Uterus (tissue), 3 donors: ENCODE measurements at regions not wholly inside any gene's neighbourhood (a gene's known extent, or its start where the extent isn't known, plus 50 kb on each side); places are given as distances from the start of the nearest gene placed in this dataset.
A peak's percentile ranks its signal among the peaks of the same experiment; 100 is the strongest.

ENCODE experiments used
- DNase-seq, 2 donors: peaks; one replicate each; pipeline ENCODE4 v3.0.0-alpha.2; 2019 to 2020
- H3K27ac ChIP-seq, 2 donors: fragments of 200-600 bp; sonication (generic); 1 replicate in 1 of 2; 2 replicates in 1 of 2; pipeline ENCODE4 v1.5.1; 2016 to 2018
- H3K27me3 ChIP-seq, 2 donors: fragments of 200-600 bp; sonication (generic); one replicate each; pipeline ENCODE4 v1.5.1; 2018 to 2019; ENCODE audit warnings: control low read depth in 1 of 2
- H3K36me3 ChIP-seq, 2 donors: fragments of 200-600 bp; sonication (generic); one replicate each; pipeline ENCODE4 v1.5.1; 2019; ENCODE audit warnings: control low read depth in 1 of 2
- H3K4me1 ChIP-seq, 2 donors: fragments of 200-600 bp; sonication (generic); one replicate each; pipeline ENCODE4 v1.5.1; 2018 to 2019; ENCODE audit warnings: control low read depth in 1 of 2
- H3K4me3 ChIP-seq, 2 donors: fragments of 200-600 bp; sonication (generic); 1 replicate in 1 of 2; 2 replicates in 1 of 2; pipeline ENCODE4 v1.5.1; 2018 to 2019; ENCODE audit warnings: mild to moderate bottlenecking in 1 of 2
- H3K9me3 ChIP-seq, 2 donors: fragments of 200-600 bp; sonication (generic); one replicate each; pipeline ENCODE4 v1.5.1; 2019; ENCODE audit warnings: control low read depth in 1 of 2
- POLR2A ChIP-seq, 2 donors: fragments of 450-650 bp; IDR thresholded peaks; one replicate each; pipeline ENCODE4 v1.6.1; 2016; ENCODE audit warnings: antibody characterized with exemption in 2 of 2, mild to moderate bottlenecking in 1 of 2, moderate library complexity in 1 of 2
- intact Hi-C: fragments of 100-400 bp; cut with DNase I; formaldehyde crosslinking; loops from one replicate; pipeline ENCODE4 v1.15.1; 2023; ENCODE audit warnings: low total_unique reads
- TF ChIP-seq, protein P1 (sequence below), 4 experiments: fragments of 200-600 bp in 2 of 4; fragments of 450-650 bp in 2 of 4; sonication (generic) in 2 of 4; IDR thresholded peaks; one replicate each; pipeline ENCODE4 v1.5.1; 2016 to 2019; ENCODE audit warnings: antibody characterized with exemption in 4 of 4, mild to moderate bottlenecking in 2 of 4, moderate library complexity in 1 of 4
- donor health status: DM: yes; HTN: yes; CAD: no.

DNA sequence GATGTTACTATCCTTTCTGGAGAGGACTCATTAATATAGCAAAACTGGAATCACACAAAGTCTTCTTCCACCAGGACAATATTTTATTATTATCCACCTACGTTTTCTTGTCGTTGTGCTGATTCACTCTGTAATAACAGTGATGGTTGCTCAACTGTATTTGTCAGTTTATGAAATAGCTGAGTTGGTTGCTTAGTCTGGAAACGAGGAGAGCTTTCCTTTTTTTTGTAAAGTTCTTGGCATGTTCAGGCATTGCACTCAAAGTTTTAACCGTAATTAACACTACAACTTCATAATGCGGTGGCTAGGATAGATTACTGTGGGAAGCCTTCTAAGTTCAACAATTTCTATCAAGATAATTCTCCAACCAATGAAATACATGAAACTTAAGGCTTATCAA is 131.2 kb downstream of the RAP2B start:
- intact Hi-C loops = no loop called here
- peak overlapping the region in 1 of 2 donors; percentile 31 for H3K27ac ChIP-seq
- TF ChIP-seq, protein P1, sequence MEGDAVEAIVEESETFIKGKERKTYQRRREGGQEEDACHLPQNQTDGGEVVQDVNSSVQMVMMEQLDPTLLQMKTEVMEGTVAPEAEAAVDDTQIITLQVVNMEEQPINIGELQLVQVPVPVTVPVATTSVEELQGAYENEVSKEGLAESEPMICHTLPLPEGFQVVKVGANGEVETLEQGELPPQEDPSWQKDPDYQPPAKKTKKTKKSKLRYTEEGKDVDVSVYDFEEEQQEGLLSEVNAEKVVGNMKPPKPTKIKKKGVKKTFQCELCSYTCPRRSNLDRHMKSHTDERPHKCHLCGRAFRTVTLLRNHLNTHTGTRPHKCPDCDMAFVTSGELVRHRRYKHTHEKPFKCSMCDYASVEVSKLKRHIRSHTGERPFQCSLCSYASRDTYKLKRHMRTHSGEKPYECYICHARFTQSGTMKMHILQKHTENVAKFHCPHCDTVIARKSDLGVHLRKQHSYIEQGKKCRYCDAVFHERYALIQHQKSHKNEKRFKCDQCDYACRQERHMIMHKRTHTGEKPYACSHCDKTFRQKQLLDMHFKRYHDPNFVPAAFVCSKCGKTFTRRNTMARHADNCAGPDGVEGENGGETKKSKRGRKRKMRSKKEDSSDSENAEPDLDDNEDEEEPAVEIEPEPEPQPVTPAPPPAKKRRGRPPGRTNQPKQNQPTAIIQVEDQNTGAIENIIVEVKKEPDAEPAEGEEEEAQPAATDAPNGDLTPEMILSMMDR (IDR thresholded peaks at IDR 0.05) = no peak
- TF ChIP-seq POLR2A (IDR thresholded peaks at IDR 0.05) = no peak
- no peaks in the 10 kb centered on the region for H3K4me1 ChIP-seq
- no peak for DNase-seq
- H3K36me3 ChIP-seq = no peaks in the 10 kb centered on the region
- H3K4me3 ChIP-seq = no peak overlapping the region
- H3K27me3 ChIP-seq = no peaks in the 10 kb centered on the region
- H3K9me3 ChIP-seq = no peaks in the 10 kb centered on the region

DNA sequence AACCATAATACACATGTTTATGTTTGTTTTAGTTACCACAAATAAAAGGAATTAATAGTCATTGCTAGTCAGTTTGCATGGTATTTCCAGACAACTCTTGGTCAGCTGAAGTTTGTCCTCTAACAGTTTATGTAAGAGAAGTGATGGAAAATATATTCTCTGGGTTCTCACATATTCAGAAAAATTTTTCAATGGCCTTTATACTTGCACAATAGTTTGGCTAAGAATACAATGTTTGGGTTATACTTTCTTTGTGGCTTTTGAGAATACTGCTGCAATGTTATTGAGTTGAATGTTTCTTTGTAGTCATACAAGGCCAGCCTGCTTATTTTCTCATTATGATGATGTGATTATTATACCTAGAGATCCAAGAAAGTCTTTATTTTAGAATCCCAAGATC is 133.9 kb downstream of the RAP2B start:
- no peaks in the 10 kb centered on the region for H3K4me1 ChIP-seq
- no peaks in the 10 kb centered on the region for H3K27me3 ChIP-seq
- TF ChIP-seq POLR2A (IDR thresholded peaks at IDR 0.05) = no peak
- TF ChIP-seq, protein P1 (IDR thresholded peaks at IDR 0.05) = no peak
- H3K9me3 ChIP-seq = no peaks in the 10 kb centered on the region
- H3K36me3 ChIP-seq = no peaks in the 10 kb centered on the region
- H3K4me3 ChIP-seq = no peak overlapping the region
- no peak for DNase-seq
- H3K27ac ChIP-seq = no peak overlapping the region
- intact Hi-C loops = no loop called here

DNA sequence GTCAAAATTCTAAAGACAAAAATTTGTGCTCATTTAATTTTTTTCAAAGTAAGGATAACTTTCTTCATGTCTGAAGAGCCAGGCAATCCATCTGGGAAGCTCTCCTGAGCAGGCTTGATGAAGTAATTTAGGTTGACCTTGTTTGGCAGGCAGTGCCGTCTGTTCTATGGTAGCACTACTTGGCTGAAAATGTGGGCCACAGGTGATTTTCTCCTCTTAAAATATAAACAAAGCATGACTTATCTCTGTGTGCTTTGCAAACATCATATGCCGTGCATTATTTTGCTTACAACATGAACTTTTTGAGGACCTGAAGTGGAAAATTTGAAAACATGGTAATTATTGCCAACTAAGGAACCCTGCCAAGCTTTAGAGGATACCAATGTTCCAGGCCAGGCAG is 143.2 kb downstream of the RAP2B start:
- Histone ChIP-seq H3K9me3 (no peaks in the 10 kb centered on the region), H3K4me1 (peaks cover 0 to 6% of the 10 kb centered on the region in 2 donors), H3K36me3 (no peaks in the 10 kb centered on the region), H3K27ac (peak overlapping the region; percentile 22 to 47), H3K27me3 (no peaks in the 10 kb centered on the region), H3K4me3 (no peak overlapping the region)
- intact Hi-C loops = no loop called here
- DNase-seq = peak in 1 of 2 donors; percentile 63
- TF ChIP-seq, protein P1 (IDR thresholded peaks at IDR 0.05) = no peak
- no peak for TF ChIP-seq POLR2A (IDR thresholded peaks at IDR 0.05)

DNA sequence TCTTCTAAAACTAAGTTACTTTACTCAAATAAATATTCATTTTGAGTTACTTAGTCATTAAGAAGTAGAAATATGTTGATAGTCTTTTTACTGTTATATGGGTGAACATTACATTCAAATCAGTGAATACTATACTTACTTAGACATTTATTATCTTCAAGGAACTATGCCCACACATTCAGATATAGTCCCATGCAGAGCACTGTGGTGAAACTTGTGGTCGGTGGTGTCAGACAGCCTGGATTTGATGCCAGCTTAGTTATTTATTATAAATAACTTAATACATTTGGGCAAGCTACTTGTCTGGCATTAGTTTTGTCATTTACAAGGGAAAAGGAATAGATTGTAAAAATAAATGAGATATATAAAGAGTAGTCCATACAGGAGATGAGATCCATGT is 149.5 kb downstream of the RAP2B start:
- no peak for DNase-seq
- intact Hi-C loops = no loop called here
- TF ChIP-seq, protein P1 (IDR thresholded peaks at IDR 0.05) = no peak
- no peak for TF ChIP-seq POLR2A (IDR thresholded peaks at IDR 0.05)
- Histone ChIP-seq H3K27ac (no peak overlapping the region), H3K27me3 (no peaks in the 10 kb centered on the region), H3K36me3 (no peaks in the 10 kb centered on the region), H3K9me3 (no peaks in the 10 kb centered on the region), H3K4me1 (no peaks in the 10 kb centered on the region), H3K4me3 (no peak overlapping the region)

DNA sequence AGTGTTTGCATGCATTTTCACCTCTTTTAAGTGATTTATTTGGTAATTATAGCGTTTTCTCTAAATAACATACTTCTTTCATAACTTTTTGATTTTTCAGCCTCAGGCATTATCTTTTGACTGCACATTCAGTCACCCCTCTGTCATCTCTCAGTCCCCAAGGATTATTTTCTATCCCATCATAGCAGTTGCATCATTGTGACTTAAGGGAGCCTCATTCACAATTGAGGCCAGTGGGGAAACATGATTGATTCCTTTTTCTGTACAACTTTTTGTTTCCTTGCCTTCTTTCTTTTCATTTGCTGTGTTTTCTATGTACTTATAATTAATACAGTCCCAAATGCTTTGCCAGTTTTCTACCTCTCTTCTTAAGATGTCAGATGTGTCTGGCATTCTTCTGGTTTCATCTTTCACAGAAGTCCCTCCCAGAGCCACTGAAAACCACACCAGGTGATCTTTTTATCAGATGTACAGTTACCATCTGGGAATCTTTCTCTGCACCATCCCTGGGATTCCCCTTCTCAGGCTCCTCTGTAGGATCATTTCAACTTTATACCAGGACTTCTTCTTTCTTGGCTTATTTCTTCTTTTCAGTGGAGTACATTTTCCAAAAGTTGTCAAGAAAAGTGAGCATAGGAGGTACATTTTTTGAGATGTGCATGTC is 151.4 kb downstream of the RAP2B start:
- no peak overlapping the region for H3K4me3 ChIP-seq
- no peaks in the 10 kb centered on the region for H3K4me1 ChIP-seq
- H3K27ac ChIP-seq = no peak overlapping the region
- no peaks in the 10 kb centered on the region for H3K27me3 ChIP-seq
- TF ChIP-seq, protein P1 (IDR thresholded peaks at IDR 0.05) = no peak
- no peak for TF ChIP-seq POLR2A (IDR thresholded peaks at IDR 0.05)
- H3K36me3 ChIP-seq = no peaks in the 10 kb centered on the region
- H3K9me3 ChIP-seq = no peaks in the 10 kb centered on the region
- intact Hi-C loops = no loop called here
- DNase-seq = no peak
